ENCODE measurements at regions not wholly inside any gene's neighbourhood (a gene's known extent, or its start where the extent isn't known, plus 50 kb on each side); places are given as distances from the start of the nearest gene placed in this dataset.
"Not testable (repeated sequence)": the region's sequence is repeated elsewhere in the genome, so short reads cannot be mapped to it uniquely, and the experiment has no call there.

- not testable (repeated sequence) for H3K4me3 ChIP-seq (ENCODE audit: extremely low read depth, insufficient read depth, low read length, poor library complexity, severe bottlenecking); H3K36me3 ChIP-seq (ENCODE audit: control insufficient read depth, insufficient read depth, low read length)
- 96 to 98% methylated on average over 6 of the region's 9 CpGs for WGBS, 2 experiments (ENCODE audit: insufficient coverage in 2 of 2)
Observed at GRCh38 chr10:93127642-93128215, 54.0 kb downstream of the CYP26A1 start.

GRCh38 chr10:93131986-93132385, 58.3 kb downstream of the CYP26A1 start:
- WGBS, 2 experiments (ENCODE audit: insufficient coverage in 2 of 2): 71 to 72% methylated on average over 1 to 4 of the region's 6 CpGs

More at GRCh38 chr10:93127642-93128215, 54.0 kb downstream of the CYP26A1 start:
- H3K27ac ChIP-seq (ENCODE audit: low read depth, low read length, severe bottlenecking): not testable (repeated sequence)
- Histone ChIP-seq H3K9me3 (ENCODE audit: control insufficient read depth, low read length) (peaks cover 14% of the 10 kb centered on the region), H3K4me1 (ENCODE audit: control insufficient read depth, insufficient read depth, low read length, poor library complexity, severe bottlenecking) (peaks cover 14% of the 10 kb centered on the region)

GRCh38 chr10:93138113-93138870, 64.6 kb downstream of the CYP26A1 start:
- 92 to 95% methylated on average over 7 to 8 of the region's 11 CpGs for WGBS, 2 experiments (ENCODE audit: insufficient coverage in 2 of 2)
- no peak overlapping the region for H3K27ac ChIP-seq (ENCODE audit: low read depth, low read length, severe bottlenecking)
- no peaks in the 10 kb centered on the region for H3K9me3 ChIP-seq (ENCODE audit: control insufficient read depth, low read length)
- H3K36me3 ChIP-seq (ENCODE audit: control insufficient read depth, insufficient read depth, low read length): no peaks in the 10 kb centered on the region
- no peak overlapping the region for H3K4me3 ChIP-seq (ENCODE audit: extremely low read depth, insufficient read depth, low read length, poor library complexity, severe bottlenecking)
- peaks cover 3% of the 10 kb centered on the region for H3K4me1 ChIP-seq (ENCODE audit: control insufficient read depth, insufficient read depth, low read length, poor library complexity, severe bottlenecking)

More at GRCh38 chr10:93131986-93132385, 58.3 kb downstream of the CYP26A1 start:
- Histone ChIP-seq H3K4me3 (ENCODE audit: extremely low read depth, insufficient read depth, low read length, poor library complexity, severe bottlenecking) (no peak overlapping the region), H3K36me3 (ENCODE audit: control insufficient read depth, insufficient read depth, low read length) (no peaks in the 10 kb centered on the region), H3K4me1 (ENCODE audit: control insufficient read depth, insufficient read depth, low read length, poor library complexity, severe bottlenecking) (peaks cover 16% of the 10 kb centered on the region), H3K27ac (ENCODE audit: low read depth, low read length, severe bottlenecking) (peak overlapping the region; percentile 75), H3K9me3 (ENCODE audit: control insufficient read depth, low read length) (peaks cover 6% of the 10 kb centered on the region)

DNA sequence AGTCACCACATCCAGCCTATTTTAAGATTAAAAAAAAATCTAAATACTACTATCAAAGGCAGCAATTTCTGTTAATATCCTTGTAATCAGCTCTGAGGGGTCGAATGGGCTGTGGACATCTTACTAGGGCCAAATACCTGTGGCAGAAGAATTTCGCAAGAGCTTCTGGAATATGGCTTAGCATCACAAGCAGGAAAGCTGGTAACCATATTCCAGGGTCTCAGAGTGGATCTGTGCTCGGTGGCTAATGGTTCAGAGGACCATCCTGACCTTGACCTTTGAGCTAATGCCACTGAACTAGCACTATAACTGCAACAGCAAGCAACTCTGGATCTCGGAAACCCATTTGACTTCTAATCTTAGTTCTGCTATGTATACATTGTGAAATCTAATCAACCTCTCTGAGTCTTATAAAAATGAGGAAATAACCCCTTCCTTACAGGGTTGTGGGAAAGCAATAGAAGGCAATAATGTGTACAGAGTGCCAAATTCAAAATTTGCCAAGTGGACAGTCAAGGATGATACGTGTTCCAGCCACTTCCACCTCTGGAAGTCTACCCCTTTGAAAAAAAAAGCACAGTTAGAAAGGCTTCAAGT, 65.5 kb downstream of the CYP26A1 start:
- Histone ChIP-seq H3K4me1 (ENCODE audit: control insufficient read depth, insufficient read depth, low read length, poor library complexity, severe bottlenecking) (peaks cover 3% of the 10 kb centered on the region), H3K36me3 (ENCODE audit: control insufficient read depth, insufficient read depth, low read length) (no peaks in the 10 kb centered on the region), H3K9me3 (ENCODE audit: control insufficient read depth, low read length) (no peaks in the 10 kb centered on the region), H3K27ac (ENCODE audit: low read depth, low read length, severe bottlenecking) (no peak overlapping the region), H3K4me3 (ENCODE audit: extremely low read depth, insufficient read depth, low read length, poor library complexity, severe bottlenecking) (no peak overlapping the region)
- WGBS, 2 experiments (ENCODE audit: insufficient coverage in 2 of 2): 84 to 92% methylated on average over 3 of the region's 5 CpGs

DNA sequence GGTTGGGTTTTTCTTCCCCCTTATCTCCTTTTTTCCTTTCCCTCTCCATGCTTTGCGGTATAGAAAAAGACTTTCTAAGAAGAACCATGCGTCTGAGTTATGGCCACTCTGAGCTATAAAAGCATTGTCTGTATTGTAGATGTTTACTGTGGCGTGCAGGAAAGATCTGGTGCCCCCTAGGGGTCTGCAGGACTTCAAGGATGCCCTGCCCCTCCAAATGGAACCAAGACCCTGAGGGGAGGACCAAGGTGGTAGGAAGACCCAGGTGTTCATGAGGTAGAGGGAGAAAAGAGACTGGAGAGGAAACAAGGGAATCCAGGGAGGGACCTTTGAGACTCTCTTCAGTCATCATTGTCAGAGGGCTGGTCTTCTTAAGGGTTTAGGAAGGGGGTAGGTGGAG, 68.8 kb downstream of the CYP26A1 start:
- H3K4me3 ChIP-seq (ENCODE audit: extremely low read depth, insufficient read depth, low read length, poor library complexity, severe bottlenecking): no peak overlapping the region
- 94 to 100% methylated on average over 1 to 2 of the region's 3 CpGs for WGBS, 2 experiments (ENCODE audit: insufficient coverage in 2 of 2)
- peaks cover 3% of the 10 kb centered on the region for H3K4me1 ChIP-seq (ENCODE audit: control insufficient read depth, insufficient read depth, low read length, poor library complexity, severe bottlenecking)
- no peaks in the 10 kb centered on the region for H3K9me3 ChIP-seq (ENCODE audit: control insufficient read depth, low read length)
- H3K27ac ChIP-seq (ENCODE audit: low read depth, low read length, severe bottlenecking): no peak overlapping the region
- H3K36me3 ChIP-seq (ENCODE audit: control insufficient read depth, insufficient read depth, low read length): no peaks in the 10 kb centered on the region

DNA sequence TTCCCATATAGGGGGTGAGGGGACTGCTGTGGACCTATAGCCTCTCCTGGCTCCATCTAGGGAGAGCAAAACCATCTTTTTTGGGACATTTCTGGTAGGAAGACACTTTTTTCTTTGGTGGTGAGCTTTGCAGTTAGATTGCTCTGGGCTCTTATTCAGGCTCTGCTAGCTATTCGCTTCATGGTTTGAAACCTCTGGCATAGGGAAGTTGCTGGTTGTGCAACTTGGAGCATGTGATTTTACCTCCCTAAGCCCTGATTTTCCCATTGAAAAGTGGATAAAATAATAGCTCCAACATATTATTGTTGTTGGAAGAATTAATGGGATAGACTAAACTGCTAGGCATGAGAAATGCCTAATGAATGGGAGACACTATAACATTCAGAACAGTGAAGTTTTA, 69.6 kb downstream of the CYP26A1 start:
- 100% methylated on average over 1 of the region's 1 CpG; no CpG with 5 or more reads in 1 of the 2 experiments for WGBS, 2 experiments (ENCODE audit: insufficient coverage in 2 of 2)
- H3K36me3 ChIP-seq (ENCODE audit: control insufficient read depth, insufficient read depth, low read length): no peaks in the 10 kb centered on the region
- no peak overlapping the region for H3K27ac ChIP-seq (ENCODE audit: low read depth, low read length, severe bottlenecking)
- peaks cover under 1% of the 10 kb centered on the region for H3K4me1 ChIP-seq (ENCODE audit: control insufficient read depth, insufficient read depth, low read length, poor library complexity, severe bottlenecking)
- H3K4me3 ChIP-seq (ENCODE audit: extremely low read depth, insufficient read depth, low read length, poor library complexity, severe bottlenecking): no peak overlapping the region
- no peaks in the 10 kb centered on the region for H3K9me3 ChIP-seq (ENCODE audit: control insufficient read depth, low read length)

GRCh38 chr10:93146336-93146735, 72.6 kb downstream of the CYP26A1 start:
- 94 to 100% methylated on average over 1 to 2 of the region's 3 CpGs for WGBS, 2 experiments (ENCODE audit: insufficient coverage in 2 of 2)
- H3K4me1 ChIP-seq (ENCODE audit: control insufficient read depth, insufficient read depth, low read length, poor library complexity, severe bottlenecking): no peaks in the 10 kb centered on the region
- no peak overlapping the region for H3K4me3 ChIP-seq (ENCODE audit: extremely low read depth, insufficient read depth, low read length, poor library complexity, severe bottlenecking)
- H3K36me3 ChIP-seq (ENCODE audit: control insufficient read depth, insufficient read depth, low read length): no peaks in the 10 kb centered on the region
- no peaks in the 10 kb centered on the region for H3K9me3 ChIP-seq (ENCODE audit: control insufficient read depth, low read length)
- H3K27ac ChIP-seq (ENCODE audit: low read depth, low read length, severe bottlenecking): no peak overlapping the region

DNA sequence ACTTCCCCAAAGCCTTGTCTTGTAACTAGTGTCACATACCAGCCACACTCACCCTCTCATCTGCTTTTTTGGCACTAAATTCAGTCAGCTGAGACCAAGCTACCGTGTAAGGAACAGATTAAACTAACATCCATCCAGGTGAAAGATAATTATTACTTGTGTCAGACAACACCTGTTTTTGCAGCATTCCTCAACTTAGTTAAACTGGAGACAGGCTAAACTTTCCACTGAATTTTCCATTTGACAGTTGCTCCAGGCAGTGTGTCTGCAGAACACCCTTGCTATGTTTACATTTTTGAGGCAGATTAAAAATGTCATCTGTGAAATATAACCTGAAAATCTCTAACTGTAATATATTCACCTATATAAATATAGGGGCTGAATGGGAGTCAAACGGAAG, 73.6 kb downstream of the CYP26A1 start:
- H3K4me3 ChIP-seq (ENCODE audit: extremely low read depth, insufficient read depth, low read length, poor library complexity, severe bottlenecking): no peak overlapping the region
- H3K9me3 ChIP-seq (ENCODE audit: control insufficient read depth, low read length): no peaks in the 10 kb centered on the region
- WGBS, 2 experiments (ENCODE audit: insufficient coverage in 2 of 2): 69 to 82% methylated on average over 1 to 2 of the region's 2 CpGs
- H3K36me3 ChIP-seq (ENCODE audit: control insufficient read depth, insufficient read depth, low read length): no peaks in the 10 kb centered on the region
- H3K27ac ChIP-seq (ENCODE audit: low read depth, low read length, severe bottlenecking): no peak overlapping the region
- no peaks in the 10 kb centered on the region for H3K4me1 ChIP-seq (ENCODE audit: control insufficient read depth, insufficient read depth, low read length, poor library complexity, severe bottlenecking)

- Histone ChIP-seq H3K36me3 (ENCODE audit: control insufficient read depth, insufficient read depth, low read length) (no peaks in the 10 kb centered on the region), H3K27ac (ENCODE audit: low read depth, low read length, severe bottlenecking) (no peak overlapping the region), H3K4me1 (ENCODE audit: control insufficient read depth, insufficient read depth, low read length, poor library complexity, severe bottlenecking) (no peaks in the 10 kb centered on the region), H3K9me3 (ENCODE audit: control insufficient read depth, low read length) (no peaks in the 10 kb centered on the region), H3K4me3 (ENCODE audit: extremely low read depth, insufficient read depth, low read length, poor library complexity, severe bottlenecking) (no peak overlapping the region)
- 90 to 93% methylated on average over 3 of the region's 3 CpGs for WGBS, 2 experiments (ENCODE audit: insufficient coverage in 2 of 2)
Observed at GRCh38 chr10:93148476-93148875, 74.8 kb downstream of the CYP26A1 start.

DNA sequence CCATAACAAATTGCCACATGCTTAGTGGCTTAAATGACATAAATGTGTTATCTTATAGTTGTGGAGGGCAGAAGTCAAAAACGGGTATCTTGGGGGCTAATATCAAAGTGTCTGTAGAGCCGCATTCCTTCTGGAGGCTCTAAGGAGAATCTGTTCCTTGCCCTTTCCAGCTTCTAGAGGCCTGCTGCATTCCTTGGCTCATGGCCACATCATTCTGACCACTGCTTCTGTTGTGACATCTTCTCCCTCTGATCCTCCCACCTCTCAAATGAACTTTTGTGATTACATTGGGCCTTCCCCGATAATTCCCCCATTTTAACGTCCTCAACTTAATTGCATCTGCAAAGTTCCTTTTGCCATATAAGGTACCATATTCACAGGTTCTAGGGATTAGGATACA, 76.1 kb downstream of the CYP26A1 start:
- no peaks in the 10 kb centered on the region for H3K4me1 ChIP-seq (ENCODE audit: control insufficient read depth, insufficient read depth, low read length, poor library complexity, severe bottlenecking)
- 95 to 100% methylated on average over 2 of the region's 4 CpGs for WGBS, 2 experiments (ENCODE audit: insufficient coverage in 2 of 2)
- no peaks in the 10 kb centered on the region for H3K36me3 ChIP-seq (ENCODE audit: control insufficient read depth, insufficient read depth, low read length)
- no peak overlapping the region for H3K4me3 ChIP-seq (ENCODE audit: extremely low read depth, insufficient read depth, low read length, poor library complexity, severe bottlenecking)
- H3K9me3 ChIP-seq (ENCODE audit: control insufficient read depth, low read length): no peaks in the 10 kb centered on the region
- H3K27ac ChIP-seq (ENCODE audit: low read depth, low read length, severe bottlenecking): no peak overlapping the region

DNA sequence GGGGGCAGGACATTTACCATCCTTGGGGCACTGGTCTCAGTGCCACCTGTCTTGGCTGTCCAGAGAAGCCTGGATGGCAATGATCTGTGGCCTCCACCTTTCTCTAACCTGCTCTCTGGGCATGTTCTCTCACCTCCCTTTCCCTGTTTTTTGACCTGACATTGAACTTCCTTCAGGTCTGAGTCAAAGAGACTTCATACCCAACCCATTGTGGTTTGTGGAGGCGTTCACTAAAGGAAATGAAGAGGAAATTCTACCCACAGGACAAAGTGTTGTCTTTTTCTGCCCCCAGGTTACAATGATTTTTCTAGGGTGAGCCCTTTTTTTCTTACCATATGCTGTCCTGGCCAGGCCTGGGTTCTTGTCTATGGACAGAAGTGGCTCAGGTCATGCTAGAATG, 76.6 kb downstream of the CYP26A1 start:
- no peaks in the 10 kb centered on the region for H3K4me1 ChIP-seq (ENCODE audit: control insufficient read depth, insufficient read depth, low read length, poor library complexity, severe bottlenecking)
- H3K9me3 ChIP-seq (ENCODE audit: control insufficient read depth, low read length): peaks cover 1% of the 10 kb centered on the region
- no peaks in the 10 kb centered on the region for H3K36me3 ChIP-seq (ENCODE audit: control insufficient read depth, insufficient read depth, low read length)
- H3K4me3 ChIP-seq (ENCODE audit: extremely low read depth, insufficient read depth, low read length, poor library complexity, severe bottlenecking): no peak overlapping the region
- no CpG with 5 or more reads among the region's 1 CpG for WGBS, 2 experiments (ENCODE audit: insufficient coverage in 2 of 2)
- no peak overlapping the region for H3K27ac ChIP-seq (ENCODE audit: low read depth, low read length, severe bottlenecking)
